Stimulated activated CD4-positive, alpha-beta T cell treated with anti-CD3 and anti-CD28 coated beads, Interleukin-15, amount 100 ng/mL, for 48 hours (primary cell): ENCODE measurements at regions not wholly inside any gene's neighbourhood (a gene's known extent, or its start where the extent isn't known, plus 50 kb on each side); places are given as distances from the start of the nearest gene placed in this dataset.
"Not testable (repeated sequence)": the region's sequence is repeated elsewhere in the genome, so short reads cannot be mapped to it uniquely, and the experiment has no call there.

Experiments used
- DNase-seq, 2 donors: peaks; one replicate each; pipeline ENCODE4 v3.0.0-alpha.2; 2020; ENCODE audit warnings: low read depth in 2 of 2

DNA sequence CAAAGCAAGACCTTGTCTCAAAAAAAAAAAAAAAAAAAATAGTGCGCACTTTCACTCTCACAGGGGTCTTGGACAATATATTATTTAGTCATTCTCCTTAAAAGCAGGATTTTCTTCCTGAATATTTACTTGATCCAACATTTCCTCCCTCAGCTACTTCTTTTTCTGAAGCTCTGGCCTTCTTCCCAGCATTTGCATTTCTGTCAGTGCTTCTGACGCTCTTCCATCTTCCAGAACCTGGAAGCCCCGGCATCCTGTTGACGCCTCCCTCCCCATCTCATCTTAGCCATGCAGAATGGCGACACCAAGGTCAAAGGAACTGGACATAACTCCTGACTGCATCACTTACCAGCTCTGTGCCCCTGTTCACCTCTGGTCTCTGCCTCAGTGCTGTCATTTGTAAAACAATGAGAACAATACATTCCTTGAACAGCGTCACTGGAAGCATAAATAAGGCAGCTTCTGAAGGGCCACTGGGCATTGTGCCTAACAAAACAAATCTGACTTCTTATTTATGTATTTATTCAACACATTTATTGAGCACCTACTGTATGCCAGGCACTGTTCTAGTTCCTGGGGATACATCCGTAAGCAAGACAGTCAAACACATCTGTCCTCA is 90.9 kb upstream of the MDM1 start:
- no peak for DNase-seq

DNA sequence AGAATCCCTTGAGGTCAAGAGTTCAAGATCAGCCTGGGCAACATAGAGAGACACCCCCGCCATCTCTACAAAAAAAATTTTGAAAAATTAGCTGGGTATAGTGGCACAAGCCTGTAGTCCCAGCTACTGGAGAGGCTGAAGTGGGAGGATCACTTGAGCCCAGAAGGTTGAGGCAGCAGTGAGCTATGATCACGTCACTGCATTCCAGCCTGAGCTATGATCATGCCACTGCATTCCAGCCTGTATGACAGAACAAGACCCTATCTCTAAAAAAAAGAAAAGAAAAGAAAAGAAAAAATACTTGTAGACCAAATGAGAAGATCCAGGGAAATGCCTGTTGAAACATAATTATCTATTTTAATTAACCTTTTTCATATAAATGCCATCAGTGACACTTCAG is 93.8 kb upstream of the MDM1 start:
- DNase-seq: no peak

DNA sequence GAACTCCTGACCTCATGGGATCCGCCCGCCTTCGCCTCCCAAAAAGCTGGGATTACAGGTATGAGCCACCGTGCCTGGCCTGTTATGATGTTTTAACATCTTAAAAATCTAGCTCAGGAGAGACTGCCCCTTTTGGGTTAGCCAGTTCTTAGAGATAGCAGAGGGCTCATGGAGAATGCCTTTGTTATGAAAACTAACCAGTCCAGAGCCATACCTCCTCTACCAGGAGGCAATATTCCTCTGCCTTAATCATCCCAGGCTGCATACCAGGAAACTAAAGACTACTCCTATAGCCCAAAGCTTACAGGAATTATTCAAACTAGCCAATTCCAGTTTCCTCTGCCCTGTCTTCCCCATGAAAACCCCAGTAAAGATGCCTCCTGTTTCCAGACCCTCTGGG is 96.0 kb upstream of the MDM1 start:
- no peak for DNase-seq

DNA sequence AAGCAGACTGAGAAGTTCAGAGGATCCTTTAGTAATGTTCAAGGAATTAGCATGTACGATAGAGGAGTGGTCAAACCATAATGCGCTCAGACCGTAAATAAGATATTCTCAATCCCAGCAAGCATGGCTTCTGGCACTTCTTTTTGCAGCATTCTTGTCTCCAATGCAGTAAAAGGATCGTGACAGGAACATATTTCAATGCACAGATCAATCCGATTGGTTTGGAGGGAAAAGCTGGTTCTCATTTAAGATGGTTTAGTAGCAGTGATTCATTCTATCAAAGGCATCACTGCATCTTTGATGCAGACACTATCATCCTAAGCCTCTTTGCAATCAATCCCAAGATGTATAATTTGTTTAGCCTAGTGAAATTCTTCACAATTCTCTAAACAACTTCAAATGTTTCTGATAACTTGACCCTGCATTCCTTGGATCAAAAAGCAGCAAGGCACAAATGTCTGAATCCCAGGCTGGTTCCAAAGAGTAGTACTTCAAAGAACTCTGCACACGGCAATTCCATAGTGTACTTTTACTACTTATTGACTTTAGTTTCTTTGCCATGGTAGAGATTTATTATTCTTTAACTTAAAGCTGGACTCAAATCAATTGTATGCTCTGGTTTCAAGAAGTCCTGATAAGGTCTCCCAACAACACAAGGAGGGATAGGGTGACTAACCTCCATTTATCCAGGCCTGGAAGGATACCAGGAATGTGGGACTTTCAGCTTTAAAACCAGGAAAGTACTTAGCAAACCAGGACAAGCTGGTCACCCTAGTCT is 96.8 kb upstream of the MDM1 start:
- DNase-seq: no peak

- DNase-seq: no peak
Observed at GRCh38 chr12:68429696-68430095, 97.5 kb upstream of the MDM1 start.

GRCh38 chr12:68431786-68432185 is 99.6 kb upstream of the MDM1 start:
- no peak for DNase-seq

DNA sequence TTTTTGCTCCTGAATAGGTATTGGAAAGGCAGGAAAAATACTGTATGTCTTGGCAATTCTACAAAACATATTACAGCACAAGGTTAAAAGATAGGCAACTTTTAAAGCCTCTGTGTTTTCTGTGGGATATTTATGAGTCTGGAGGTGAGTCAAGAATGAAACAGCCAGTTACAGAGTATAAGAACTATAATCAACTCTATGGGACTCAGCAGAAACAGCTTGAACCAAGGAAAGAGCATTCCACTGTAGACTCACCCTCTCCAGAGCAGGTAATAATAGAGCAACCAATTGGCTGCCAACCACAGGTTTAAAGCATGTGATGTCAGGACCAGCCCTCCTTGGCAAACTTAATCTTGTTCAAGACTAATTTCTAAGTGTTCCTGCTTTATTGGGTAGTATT is 100.5 kb upstream of the MDM1 start:
- DNase-seq: no peak

DNA sequence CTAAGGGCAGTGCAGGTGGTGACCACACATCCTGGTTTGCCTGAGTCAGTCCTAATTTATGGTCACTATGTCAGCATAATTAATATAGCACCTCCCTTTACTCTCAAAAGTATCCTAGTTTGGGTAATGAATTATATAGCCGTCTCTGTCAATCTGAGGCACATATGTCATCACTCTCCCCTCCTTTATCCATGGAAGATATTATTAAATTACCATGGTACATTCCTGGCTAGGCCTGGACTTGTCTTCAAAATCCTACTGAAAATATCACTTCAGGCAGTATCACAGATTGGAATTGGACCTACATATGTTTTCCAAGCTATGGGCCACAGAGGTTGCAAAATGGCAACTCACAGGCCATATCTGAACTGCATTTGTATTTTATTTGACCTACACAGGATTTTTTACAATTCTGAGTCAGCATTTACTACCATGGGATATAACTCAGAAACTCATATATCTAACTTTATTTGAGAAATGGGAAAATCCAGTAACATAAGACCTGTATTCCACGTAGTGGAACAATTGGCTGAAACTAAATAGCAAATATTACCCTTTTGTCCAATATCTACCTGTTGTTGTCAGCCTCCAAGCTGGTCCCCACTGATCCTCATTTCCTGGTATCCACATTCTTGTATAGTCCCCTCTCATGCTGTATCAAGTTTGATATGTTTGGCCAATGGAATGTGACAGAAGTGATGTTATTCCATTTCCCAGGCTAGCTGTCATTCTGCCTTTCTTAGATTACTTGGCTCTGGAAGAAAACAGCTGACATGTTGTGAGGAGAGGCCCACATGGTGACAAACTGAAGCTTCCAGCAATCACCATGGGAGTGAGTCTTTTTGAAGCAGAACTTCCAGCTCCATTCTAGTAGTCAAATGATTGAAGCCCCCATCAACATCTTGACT is 102.5 kb upstream of the MDM1 start:
- no peak for DNase-seq

- DNase-seq: no peak
Observed at GRCh38 chr12:68435299-68435637, 103.1 kb upstream of the MDM1 start.

DNA sequence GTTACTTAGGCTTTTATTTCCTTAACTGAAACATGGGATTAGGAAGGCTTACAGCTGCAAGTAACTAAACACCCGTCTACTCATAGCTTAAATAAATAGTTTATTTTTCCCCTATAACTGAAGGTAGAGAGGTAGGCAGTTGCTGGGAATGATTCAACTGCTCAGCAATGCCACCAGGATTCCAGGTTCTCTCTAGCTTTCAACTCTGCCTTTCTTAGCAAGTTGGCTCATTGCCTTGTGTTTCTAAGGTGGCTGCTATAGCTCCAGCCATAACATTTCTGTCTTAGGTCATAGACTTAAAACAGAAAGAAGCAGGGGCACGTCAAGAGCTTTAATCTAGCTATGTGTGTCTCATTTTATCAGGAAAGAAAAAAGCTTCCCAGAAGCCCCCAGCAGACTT is 103.7 kb upstream of the MDM1 start:
- no peak for DNase-seq

DNA sequence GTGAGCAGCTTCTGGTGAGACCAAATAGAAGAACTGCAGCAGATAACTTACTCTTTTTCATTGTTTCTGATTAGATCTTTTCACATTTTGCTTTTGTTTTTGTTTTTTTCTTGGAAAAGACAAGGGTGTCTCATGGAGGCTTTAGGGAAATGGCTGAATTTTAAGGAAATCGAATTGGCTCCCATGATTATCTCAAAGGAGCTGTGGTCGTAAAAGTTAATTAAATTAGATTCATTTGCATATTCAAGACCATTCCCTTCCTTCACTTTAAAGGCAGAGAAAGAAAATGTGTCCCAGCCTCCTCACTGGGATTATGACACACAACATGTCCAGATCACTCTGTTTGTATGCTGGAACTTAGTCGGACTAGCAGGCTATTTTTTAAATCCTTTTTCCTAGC is 106.4 kb upstream of the MDM1 start:
- no peak for DNase-seq

GRCh38 chr12:68439368-68440045 is 107.3 kb upstream of the MDM1 start:
- no peak for DNase-seq

DNA sequence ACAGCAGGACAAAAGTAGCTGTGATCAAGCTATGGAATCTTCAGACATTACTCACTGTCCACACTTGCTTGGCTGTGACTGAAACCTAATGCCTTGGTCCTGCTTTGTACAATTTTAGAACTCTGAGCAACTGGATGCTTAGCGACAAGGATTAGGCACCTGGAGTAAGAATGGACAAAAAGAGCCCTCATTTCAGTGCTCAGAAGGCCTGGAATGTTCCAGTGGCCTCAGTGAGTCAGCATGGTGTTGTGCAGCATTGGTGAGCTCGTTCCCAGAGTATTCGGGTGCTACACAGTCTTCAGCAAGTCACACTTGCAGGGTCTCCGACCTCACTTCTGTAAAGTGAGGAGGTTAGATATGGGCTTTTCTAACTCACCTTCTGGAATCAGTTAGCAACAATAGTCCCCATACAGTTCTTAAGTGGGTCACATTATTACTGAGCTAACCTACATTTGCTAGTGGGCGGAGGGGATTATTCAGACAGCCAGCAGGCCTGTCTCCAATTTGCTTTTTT is 108.0 kb upstream of the MDM1 start:
- DNase-seq: no peak

- no peak for DNase-seq
Observed at GRCh38 chr12:68441167-68441566, 109.0 kb upstream of the MDM1 start.

DNA sequence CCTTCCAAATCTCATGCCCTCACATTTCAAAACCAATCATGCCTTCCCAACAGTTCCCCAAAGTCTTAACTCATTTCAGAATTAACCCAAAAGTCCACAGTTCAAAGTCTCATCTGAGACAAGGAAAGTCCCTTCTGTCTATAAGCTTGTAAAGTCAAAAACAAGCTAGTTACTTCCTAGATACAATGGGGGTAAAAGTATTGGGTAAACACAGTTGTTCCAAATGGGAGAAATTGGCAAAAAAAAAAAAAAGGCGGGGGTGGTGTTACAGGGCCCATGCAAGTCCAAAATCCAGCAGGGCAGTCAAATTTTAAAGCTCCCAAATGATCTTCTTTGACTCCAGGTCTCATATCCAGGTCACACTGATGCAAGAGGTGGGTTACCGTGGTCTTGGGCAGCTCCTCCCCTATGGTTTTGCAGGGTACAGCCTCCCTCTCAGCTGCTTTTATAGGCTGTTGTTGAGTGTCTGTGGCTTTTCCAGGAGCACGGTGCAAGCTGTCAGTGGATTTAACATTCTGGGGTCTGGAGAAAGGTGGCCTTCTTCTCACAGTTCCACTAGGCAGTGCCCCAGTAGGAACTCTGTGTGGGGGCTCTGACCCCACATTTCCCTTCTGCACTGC is 110.3 kb upstream of the MDM1 start:
- DNase-seq: not testable (repeated sequence)

- not testable (repeated sequence) for DNase-seq
Observed at GRCh38 chr12:68443695-68444094, 111.5 kb upstream of the MDM1 start.

DNA sequence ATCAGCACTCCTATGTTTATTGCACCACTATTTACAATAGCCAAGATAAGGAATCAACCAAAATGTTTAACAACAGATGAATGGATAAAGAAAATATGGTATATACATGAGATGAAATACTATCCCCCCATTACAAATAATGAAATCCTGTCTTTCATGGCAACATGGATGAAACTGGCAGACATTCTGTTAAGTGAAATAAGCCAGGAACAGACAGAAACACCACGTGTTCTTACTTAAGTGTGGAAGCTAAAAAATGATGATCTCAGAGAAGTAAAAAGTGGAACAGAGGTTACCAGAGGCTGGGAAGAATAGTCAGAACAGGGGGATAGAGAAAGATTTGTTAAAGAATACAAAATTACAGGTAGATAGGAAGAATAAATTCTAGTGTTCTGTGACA is 113.7 kb upstream of the MDM1 start:
- DNase-seq: no peak

GRCh38 chr12:68446384-68446783 is 114.2 kb upstream of the MDM1 start:
- no peak for DNase-seq

DNA sequence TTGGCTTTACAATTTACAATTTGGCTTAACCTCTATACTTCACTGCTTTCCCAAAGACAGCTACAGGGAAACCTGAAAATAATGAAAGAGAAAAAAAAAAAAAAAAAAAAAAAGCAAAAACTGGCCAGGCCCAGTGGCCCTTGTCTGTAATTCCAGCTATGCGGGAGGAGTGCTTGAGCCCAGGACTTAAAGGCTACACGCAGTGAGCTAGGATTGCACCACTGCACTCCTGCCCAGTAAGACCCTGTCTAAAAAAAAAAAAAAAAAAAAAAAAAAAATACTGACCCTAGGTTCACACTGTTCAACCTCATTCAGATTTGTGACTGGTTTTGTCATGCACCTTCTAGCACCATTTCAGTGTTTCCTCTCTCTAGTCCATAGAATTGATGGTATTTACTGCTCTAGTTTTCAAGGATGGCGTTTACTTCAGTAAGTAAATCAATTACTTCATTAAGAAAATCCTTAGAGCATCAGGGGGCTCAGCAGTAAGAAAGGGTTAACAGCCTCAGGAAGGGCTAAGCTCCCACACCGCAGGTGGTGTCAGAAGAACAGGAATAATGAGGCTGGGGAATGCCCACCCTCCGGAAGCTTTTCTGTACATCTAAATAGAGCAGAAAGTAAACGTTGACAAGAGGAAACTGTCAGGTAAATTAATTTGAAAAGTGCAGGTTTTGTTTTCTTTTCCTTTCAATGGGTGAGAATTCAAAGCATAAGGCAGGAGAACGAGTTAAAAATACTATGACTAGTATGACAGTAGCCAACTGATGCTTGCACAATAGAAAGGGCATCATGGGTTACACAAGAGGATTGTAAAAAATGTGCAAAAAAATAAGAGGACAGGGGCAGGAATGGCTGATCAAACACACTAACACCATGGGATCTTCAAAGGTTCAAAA is 115.0 kb upstream of the MDM1 start:
- DNase-seq: no peak

GRCh38 chr12:68447797-68448260 is 115.7 kb upstream of the MDM1 start:
- no peak for DNase-seq
